GM21717 (cell line): ENCODE measurements at regions not wholly inside any gene's neighbourhood (a gene's known extent, or its start where the extent isn't known, plus 50 kb on each side); places are given as distances from the start of the nearest gene placed in this dataset.
"Not testable (repeated sequence)": the region's sequence is repeated elsewhere in the genome, so short reads cannot be mapped to it uniquely, and the experiment has no call there.

Experiments used
- ATAC-seq: cut with Tn5 transposase; IDR thresholded peaks from one replicate; pipeline ENCODE4 v1.9.1; 2021; ENCODE audit warnings: mild to moderate bottlenecking, moderate library complexity; ENCODE audit not compliant: unreplicated experiment

DNA sequence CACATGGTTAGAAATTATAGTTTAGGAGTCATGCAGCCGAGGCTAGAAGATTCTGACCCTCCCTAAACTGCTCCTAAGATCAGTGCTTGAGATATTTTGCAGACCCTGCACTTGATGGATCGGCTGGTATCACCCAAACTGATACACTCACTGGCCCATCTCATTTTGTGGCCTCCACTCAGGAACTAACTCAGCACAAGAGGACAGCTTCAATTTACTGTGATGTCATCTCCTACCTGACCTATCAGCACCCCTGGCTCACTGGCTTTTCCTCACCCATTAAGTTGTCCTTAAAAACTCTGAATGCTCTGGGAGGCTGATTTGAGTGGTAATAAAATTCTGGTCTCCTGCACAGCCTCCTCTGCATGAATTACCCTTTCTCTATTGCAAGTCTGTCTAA, 450.9 kb downstream of the PCDH10 start:
- ATAC-seq, result no peak

DNA sequence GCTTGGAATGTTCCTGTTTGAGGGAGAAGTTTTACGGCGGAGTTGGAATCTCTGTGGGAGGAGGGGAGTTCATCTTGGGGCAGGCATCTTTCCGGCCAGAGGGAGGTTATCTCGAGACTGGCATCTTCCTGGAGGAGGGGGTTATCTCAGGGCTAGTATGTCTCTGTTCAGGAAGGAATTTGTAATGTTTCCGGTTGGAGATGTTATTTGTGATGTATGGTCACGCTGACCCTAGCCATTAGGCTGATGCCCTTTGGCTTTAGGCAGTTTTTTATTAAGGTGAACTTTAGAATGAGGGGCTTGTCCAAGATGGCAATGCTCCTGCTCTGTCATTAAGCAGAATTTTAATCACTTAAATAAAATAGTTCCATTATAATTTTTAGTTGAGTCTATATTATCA, 449.7 kb downstream of the PCDH10 start:
- ATAC-seq, result no peak

DNA sequence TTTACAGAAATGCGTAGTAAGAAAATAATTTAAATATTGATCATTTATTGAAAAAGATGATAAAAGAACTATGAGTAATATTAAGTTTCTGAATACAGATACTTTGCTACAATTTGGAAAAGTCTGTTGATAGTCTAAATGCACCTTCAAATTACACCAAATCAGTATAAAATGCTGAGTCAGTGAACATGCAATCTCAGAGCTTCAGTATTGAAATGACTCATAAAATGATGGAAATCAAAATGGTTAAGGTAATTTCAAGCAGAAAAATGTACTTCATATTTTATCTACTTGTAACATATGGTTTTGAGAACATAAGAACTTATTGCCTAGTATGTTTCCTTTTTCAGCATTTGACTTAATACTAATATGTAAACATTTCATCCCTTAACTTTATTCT, 448.2 kb downstream of the PCDH10 start:
- no peak for ATAC-seq

DNA sequence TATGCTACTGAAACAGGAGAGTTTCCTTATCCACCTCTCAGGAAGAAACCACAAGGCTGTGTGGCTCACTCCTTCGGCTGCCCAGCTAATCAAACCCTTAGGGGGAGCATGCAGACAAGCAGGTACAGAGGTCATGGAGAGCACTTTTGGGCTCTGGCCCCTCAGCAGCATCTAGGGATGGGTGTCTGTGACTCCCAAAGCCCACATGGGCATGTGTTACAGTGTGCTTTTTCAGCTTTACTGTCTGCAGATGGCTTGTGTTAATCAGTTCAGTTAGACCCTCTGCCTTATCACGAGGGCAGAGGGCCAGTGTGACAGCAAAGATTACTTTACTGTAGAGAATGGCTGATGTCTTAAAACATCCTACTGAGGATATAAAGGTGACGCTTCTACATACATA, 447.4 kb downstream of the PCDH10 start:
- ATAC-seq, result no peak

DNA sequence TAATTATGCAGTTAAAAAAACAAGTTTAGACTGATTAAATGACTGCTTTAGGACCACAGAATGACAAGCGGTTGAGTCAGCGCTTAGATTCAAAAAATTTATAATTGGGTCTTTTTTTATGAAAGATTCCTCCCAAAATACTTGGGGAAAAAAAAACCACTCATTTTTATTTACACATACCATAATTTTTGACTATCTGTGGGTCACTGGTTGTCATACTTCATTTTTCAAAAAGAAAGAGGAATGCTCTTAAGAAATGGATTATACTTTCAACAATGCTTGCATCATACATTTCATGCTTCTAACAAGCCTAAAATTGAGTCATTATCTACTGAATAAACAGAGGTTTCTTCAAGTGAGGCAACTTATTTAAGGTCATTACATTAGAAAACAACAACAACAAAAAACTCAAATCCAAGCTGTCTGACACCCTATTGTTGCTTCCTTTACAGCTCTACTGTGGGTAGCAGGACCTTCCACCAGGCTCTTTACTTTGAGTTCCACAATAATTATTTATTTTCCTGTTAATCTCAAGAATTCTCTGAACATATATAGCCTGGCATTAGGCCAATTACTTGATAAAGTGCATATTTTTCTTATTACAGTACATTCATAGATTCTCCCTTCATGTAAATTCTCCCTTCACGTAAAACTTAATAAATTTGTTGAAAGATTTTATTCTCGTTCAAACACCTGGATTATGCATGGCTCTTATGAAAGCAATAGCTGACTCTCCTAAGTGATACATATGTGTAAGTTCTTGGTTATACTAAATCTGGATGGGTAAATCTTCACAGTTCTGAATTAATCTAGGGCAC, 445.5 kb downstream of the PCDH10 start:
- no peak for ATAC-seq

DNA sequence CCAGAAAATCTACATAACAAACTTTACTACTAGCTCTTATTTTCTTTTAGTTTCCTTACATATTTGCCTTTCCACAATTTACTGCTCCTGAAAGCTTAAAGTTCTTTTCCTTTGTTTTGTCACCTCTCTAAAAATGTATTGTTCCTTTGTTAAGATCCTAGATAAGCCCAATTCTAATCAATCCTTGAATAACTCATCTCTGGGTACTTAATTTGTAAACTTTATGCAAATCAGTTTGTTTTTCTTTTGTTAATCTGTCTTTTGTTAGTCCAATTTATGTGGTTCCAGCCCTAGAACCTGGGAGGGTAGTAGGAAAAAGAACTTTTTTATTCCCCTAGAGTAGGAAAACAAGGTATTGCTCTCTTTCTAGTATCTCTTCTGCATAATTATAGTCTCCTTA, 444.7 kb downstream of the PCDH10 start:
- no peak for ATAC-seq

DNA sequence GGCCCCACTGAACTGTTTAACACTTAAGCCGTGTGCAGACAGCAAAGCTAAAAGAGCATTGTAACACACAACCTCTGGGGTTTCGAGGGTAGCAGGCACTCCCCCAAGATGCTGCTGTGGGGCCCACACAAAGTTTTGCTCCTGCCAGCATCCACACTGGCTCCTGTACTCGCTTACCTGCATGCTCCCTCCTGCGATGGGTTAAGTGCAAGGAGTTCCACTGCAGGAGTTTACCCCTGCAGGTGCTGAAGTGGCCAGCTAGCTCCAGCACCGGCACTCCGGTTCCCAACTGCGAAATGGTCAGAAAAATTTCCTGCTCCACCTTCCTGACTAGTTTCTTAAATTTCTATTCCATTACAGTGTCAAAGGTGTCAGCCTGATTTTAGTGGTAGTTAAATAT, 443.5 kb downstream of the PCDH10 start:
- no peak for ATAC-seq

DNA sequence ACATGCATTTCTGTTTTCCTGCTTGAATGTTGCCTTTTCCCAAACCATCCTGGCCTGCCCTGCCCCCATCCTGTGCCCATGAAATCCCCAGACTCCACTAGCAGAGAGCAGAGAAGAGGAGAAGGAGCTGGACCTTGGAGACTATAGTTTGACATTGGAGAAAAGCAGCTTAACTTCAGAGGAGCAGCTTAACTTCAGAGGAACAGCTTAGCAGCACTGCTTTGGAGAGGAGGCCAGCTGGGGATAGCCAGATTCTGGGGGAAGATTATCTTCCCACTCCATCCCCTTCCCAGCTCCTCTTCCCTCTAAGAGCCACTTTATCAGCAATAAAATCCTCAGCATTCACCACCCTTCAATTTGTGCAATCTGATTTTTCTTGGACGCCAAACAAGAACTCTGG, 443.0 kb downstream of the PCDH10 start:
- ATAC-seq, result no peak

DNA sequence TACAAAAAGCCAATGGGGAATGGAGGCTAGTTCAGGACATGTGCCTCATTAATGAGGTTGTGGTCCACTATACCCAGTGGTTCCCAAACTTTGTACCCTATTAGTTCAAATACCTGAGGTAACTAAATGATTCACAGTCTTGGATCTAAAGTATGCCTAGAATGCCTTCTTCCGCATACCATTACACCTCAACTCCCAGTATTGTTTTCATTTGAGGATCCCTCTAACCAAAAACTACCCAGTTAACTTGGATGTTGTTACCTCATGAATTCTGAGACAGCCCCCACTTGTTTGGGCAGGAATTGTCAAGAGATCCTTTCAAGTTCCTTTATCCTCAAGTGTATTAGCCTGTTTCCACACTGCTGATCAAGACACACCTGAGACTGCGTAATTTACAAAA, 439.2 kb downstream of the PCDH10 start:
- no peak for ATAC-seq

DNA sequence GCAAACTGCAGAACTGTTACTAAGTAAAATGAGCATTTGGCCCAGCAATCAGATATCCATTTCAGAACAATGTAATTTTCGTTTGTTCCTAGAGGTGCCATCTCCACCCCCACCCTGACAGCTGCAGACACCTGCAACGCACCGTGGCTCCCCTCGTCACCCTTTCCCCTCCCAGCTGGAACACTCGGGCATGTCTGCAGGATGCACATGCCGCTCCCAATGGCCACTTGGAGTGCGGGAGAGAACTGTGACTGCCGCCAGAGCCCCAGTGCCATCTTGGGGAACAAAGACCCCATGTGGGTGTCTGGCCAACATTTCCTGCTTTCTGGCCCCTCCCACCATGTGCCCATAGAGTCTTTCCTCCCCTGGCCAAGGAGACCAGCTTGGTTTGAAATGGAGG, 436.2 kb downstream of the PCDH10 start:
- no peak for ATAC-seq

DNA sequence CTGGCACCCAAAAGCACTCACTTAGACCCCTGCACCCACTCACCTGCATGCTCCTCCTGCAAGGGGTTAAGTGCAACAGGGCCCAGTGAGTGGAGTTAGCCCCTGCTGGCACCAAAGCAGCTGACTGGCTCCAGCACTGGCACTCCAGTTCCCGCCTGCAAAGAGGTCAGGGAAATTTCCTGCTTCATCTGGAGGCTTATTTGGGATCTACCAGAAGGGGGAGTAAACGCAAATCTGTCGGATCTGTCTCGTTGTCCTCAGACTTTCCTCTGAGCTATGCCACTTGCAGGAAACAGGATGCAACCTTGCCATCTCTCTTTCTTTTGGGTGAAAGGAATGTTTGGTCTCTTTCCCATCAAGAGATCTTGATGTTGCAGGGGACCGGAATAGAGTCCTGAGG, 435.6 kb downstream of the PCDH10 start:
- ATAC-seq, result no peak

DNA sequence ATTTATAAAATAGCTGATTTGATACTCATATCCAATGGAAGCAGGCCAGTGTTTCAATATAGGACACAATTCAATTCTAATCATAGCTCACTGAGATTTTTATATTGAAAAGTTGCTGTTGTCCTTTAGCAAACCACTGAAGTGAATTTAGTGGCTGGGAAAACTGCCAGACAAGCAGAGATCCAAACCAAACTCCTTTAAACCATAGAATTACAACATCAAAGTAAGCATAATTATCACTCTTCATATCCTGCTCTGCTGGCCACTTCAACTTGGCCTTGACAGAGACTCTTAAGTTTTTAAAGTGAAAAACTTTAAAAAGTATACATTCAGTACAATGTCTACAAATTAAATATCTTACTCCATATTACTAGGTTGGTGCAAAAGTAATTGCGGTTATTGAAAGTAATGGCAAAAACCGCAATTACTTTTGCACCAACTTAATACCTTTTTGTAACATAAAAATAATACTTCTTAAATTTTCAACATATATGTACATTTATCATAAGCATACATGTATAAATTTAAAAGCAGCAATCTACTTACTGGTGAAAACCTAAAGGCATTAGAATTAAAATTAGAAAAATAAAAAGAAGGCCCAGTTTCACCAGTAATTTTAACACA, 433.0 kb downstream of the PCDH10 start:
- no peak for ATAC-seq

DNA sequence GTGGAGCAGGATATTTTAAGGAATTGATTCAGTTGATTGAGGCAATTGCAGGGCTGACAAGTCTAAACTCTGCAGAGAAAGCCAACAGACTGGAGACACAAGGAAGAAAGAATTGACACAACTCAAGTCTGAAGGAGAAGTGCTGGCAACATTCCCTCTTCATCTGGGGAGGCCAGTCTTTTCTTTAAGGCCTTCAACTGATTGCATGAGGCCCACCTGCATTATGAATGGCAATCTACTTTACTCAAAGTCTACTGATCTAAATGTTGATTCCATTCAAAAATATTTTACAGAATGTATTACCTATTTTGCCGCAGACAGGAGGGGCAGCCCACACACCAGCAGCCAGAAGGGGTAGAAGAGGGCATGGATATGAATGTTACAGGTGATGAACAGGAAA, 425.2 kb downstream of the PCDH10 start:
- no peak for ATAC-seq

DNA sequence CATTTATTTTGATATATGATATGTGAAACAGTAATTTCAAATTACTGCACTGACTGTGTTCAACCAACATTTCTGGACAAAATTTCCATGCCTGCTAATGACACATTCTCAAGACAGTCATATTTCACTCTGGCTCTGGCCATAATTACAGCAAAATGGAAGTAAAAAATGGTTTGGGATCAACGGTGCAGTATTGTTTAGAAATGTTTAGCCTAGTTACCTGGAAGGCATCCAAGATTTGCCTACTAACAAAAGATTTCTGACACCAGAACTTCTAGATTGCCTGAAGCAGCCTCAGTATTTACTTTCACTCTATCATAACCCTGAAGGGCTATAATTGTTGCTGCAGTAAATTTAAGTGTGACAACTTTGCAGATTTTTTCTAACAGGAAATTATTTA, 416.3 kb downstream of the PCDH10 start:
- no peak for ATAC-seq

DNA sequence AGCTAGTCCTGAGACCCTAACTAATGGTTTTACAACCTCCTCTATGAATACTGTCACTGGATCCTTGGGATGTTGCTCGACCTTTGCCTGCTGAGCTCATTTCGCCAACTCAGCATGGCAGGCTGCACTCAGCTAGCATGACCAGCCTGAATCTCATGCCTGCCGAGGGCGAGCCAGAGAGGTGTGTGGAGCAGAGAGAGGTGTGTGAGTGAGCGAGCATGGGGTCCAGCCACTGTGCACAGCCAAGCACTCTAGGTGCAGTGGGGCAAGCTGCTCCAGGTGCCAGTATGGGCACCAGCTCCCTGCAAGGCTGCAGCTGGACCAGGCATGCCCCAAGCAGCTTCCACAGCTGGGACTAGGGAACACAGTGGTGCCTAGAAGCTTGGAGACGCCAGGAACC, 410.9 kb downstream of the PCDH10 start:
- ATAC-seq, result no peak

DNA sequence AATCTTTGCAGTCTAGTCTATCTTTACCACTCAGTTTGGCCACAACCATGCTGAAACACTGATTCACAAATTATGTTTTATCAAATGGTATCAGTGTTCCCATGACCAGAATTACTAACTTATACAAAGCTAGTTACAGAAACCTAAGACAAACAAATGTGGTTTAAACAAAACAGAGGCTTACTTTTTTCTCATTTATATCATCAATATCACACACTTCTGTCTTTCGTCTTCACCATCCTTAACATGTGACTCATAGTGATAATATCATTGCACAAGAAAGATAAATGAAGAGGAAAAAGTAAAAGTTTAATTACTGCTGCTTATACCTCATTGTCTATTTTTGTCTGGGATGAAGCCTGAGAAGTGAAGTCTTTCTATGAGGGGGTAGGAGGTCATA, 406.6 kb downstream of the PCDH10 start:
- no peak for ATAC-seq

DNA sequence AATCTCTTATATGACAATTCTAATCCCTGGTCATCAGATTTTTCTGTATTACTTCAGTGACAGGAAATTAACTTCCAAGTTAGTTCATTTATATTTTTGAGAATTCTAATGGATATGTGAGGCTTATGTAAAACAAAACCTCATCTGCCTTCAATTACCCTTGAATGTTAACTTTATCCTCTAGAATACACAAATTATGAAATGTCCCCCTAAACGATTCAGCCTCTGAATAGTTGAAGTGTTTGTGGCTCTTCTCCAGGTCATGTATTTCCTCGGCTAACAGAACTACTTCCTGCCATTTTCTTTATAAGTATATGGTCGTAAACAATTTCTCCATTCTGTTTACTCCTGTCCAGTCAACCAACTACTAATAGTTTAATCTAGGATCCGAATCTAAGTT, 401.3 kb downstream of the PCDH10 start:
- no peak for ATAC-seq

DNA sequence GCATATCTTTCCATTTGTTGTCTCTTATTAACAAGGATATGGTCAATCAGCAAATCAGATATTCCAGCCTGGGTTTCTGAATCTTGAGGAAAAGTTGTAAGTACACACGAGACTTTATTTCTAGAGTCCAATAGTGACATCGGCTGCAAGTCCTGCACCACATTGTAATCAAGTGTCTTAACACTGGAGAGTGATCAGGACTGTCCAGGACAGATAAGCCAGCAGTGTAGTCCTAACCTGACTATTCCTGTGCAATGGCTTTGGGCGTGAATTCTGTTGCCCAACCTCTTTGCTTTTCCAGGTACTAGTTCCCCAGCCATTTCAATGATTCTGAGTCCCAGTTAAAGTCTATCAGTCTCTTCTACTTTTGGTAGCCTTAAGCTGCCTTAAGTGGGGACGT, 395.0 kb downstream of the PCDH10 start:
- no peak for ATAC-seq

DNA sequence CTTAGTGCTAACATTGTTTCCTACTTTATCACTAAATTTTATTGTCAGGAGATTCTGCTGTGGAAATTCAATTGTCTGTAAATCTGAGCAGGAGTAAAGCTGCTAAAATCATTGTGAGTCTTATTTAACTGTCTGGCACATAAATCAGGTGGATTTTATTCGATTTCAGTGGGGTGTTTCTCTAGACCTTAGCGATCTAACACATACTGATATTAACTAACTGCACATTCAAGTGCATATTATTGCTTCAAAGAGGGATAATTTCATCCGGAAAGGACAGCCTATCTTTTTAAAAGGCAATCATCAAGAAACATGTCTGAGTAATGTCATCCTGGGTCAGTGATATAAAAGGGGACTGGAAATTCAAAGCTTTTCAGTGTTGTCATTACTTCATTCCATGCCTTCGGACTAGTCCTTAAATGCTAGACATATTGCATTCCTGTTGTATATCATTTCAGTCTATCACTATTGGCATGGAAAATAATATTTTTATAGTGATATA, 388.7 kb downstream of the PCDH10 start:
- no peak for ATAC-seq

DNA sequence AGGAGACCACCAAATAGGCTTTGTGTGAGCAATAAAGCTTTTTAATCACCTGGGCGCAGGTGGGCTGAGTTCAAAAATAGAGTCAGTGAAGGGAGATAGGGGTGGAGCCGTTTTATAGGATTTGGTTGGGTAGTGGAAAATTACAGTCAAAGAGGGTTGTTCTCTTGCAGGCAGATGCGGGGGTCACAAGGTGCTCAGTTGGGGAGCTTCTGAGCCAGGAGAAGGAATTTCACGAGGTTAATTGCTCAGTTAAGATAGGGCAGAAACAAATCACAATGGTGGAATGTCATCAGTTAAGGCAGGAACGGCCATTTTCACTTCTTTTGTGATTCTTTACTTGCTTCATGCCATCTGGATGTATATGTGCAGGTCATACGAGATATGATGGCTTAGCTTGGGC, 385.1 kb downstream of the PCDH10 start:
- not testable (repeated sequence) for ATAC-seq

DNA sequence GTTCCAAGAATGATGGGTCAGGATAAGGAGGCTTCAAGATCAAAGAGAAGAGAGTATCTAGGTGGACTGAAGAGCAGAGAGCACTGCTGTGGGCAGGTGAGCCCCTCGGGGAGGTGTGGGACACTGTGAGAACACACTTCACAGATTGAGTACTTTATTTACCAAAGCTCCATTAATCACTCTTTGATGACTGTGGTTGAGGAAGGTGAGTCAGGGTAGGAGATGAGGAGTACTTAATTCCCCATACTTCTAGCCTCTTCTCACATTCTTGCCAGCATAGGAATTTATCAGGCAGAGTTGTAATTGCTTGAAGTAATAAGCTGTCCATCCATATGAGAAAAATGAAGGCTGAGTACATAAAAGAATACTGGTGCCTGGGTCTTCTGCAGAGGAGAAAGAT, 375.3 kb downstream of the PCDH10 start:
- no peak for ATAC-seq

DNA sequence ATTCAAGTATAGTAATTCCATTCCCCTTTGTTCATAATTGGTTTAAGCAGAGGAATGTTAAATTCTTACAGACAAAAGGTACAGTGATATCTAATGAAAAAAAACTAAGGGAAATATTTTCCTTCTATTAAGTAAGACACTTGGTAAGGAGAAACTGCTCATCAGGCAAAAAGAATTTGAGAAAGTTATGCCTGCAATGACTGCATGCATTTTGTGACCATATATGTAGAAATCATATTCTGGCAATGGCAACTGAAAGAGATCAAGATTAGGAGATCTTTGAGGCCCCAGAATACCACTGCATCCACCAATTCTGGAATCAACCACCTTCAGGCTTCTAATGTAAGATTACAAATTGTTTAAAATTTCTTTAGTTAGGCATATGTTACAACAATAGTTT, 364.8 kb downstream of the PCDH10 start:
- ATAC-seq, result no peak

DNA sequence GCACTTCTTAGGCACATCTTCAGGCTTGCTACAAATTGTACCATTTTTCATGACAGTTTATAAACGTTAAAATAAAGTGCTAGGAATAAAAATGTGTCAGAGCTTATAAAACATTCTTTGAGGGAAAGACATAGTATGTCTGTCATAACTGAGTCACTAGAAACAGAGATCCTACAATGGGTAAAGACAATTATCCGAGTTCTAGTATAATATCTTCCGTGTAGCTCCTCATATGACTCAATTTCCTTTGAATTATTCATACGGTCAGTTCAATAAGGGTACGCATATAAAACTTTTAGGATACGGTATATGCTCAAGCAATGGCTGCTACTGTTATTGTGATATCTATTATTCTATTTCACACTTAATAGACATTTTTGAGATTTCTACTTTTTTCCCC, 349.1 kb downstream of the PCDH10 start:
- no peak for ATAC-seq
